B cell (primary cell): ENCODE measurements at regions not wholly inside any gene's neighbourhood (a gene's known extent, or its start where the extent isn't known, plus 50 kb on each side); places are given as distances from the start of the nearest gene placed in this dataset.

ENCODE experiments used
- EZH2 ChIP-seq: IDR thresholded peaks from 2 replicates; pipeline ENCODE4 v1.6.1; 2012; ENCODE audit warnings: borderline replicate concordance, low read depth, mild to moderate bottlenecking, moderate library complexity, low read length; ENCODE audit not compliant: insufficient read depth, poor library complexity, severe bottlenecking
- TF ChIP-seq, protein P1 (sequence below): fragments of 200-600 bp; IDR thresholded peaks from one replicate; pipeline ENCODE4 v1.8.0; 2022; ENCODE audit warnings: antibody characterized with exemption, mild to moderate bottlenecking

DNA sequence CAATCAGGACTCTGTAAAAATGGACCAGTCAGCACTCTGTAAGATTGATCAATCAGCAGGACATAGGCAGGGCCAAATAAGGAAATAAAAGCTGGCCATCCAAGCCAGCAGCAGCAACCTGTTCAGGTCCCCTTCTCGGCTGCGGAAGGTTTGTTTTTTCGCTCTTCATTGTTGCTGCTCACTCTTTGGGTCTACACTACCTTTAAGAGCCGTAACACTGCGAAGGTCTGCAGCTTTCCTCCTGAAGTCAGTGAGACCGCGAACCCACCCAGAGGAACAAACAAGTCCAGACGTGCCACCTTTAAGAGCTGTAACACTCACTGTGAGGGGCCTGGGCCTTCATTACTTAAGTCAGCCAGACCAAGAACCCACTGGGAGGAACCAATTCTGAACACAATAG is 223.2 kb upstream of the EXOC2 start:
- TF ChIP-seq, protein P1, sequence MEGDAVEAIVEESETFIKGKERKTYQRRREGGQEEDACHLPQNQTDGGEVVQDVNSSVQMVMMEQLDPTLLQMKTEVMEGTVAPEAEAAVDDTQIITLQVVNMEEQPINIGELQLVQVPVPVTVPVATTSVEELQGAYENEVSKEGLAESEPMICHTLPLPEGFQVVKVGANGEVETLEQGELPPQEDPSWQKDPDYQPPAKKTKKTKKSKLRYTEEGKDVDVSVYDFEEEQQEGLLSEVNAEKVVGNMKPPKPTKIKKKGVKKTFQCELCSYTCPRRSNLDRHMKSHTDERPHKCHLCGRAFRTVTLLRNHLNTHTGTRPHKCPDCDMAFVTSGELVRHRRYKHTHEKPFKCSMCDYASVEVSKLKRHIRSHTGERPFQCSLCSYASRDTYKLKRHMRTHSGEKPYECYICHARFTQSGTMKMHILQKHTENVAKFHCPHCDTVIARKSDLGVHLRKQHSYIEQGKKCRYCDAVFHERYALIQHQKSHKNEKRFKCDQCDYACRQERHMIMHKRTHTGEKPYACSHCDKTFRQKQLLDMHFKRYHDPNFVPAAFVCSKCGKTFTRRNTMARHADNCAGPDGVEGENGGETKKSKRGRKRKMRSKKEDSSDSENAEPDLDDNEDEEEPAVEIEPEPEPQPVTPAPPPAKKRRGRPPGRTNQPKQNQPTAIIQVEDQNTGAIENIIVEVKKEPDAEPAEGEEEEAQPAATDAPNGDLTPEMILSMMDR = no peak
- no peak for TF ChIP-seq EZH2
